DOHH2 (cell line): ENCODE measurements at regions not wholly inside any gene's neighbourhood (a gene's known extent, or its start where the extent isn't known, plus 50 kb on each side); places are given as distances from the start of the nearest gene placed in this dataset.

Experiments used
- H3F3A ChIP-seq: fragments of 200-600 bp; sonication (generic), shearing (Covaris generic); 2 replicates; pipeline ENCODE4 v1.6.0; 2016; ENCODE audit warnings: antibody characterized with exemption, mild to moderate bottlenecking; ENCODE audit not compliant: control insufficient read depth, insufficient read depth
- H3K27ac ChIP-seq: fragments of 200-600 bp; sonication (generic); 2 replicates; pipeline ENCODE4 v1.5.1; 2014; ENCODE audit warnings: low read depth, mild to moderate bottlenecking, low read length, moderate library complexity
- H3K27me3 ChIP-seq: fragments of 200-600 bp; sonication (generic); 2 replicates; pipeline ENCODE4 v1.6.1; 2014; ENCODE audit warnings: mild to moderate bottlenecking, low read length, mixed read lengths; ENCODE audit not compliant: control insufficient read depth
- H3K36me3 ChIP-seq: fragments of 200-600 bp; sonication (generic); 2 replicates; pipeline ENCODE4 v1.6.1; 2014; ENCODE audit warnings: mild to moderate bottlenecking, low read length, moderate library complexity, mixed read lengths; ENCODE audit not compliant: control insufficient read depth
- H3K4me1 ChIP-seq: fragments of 200-600 bp; sonication (generic); 2 replicates; pipeline ENCODE4 v1.6.1; 2014; ENCODE audit warnings: mild to moderate bottlenecking, low read length, mixed read lengths; ENCODE audit not compliant: control insufficient read depth
- H3K4me2 ChIP-seq: fragments of 200-600 bp; sonication (generic); 2 replicates; pipeline ENCODE4 v1.6.0; 2014; ENCODE audit warnings: mild to moderate bottlenecking, low read length, moderate library complexity
- H3K4me3 ChIP-seq: fragments of 200-600 bp; sonication (generic); 2 replicates; pipeline ENCODE4 v1.5.1; 2014; ENCODE audit warnings: mild to moderate bottlenecking, low read length, mixed read lengths
- H3K79me2 ChIP-seq: fragments of 200-600 bp; sonication (generic); 2 replicates; pipeline ENCODE4 v1.6.1; 2014; ENCODE audit warnings: mild to moderate bottlenecking, low read length, mixed read lengths; ENCODE audit not compliant: control insufficient read depth
- H3K9me2 ChIP-seq: fragments of 200-600 bp; sonication (generic); replicated peaks from 2 replicates; pipeline ENCODE4 v1.6.1; 2014; ENCODE audit warnings: mild to moderate bottlenecking, low read length, mixed read lengths; ENCODE audit not compliant: control insufficient read depth
- H3K9me3 ChIP-seq: fragments of 200-600 bp; sonication (generic); 2 replicates; pipeline ENCODE4 v1.6.1; 2014; ENCODE audit warnings: antibody characterized with exemption, low read length, mixed read lengths; ENCODE audit not compliant: control insufficient read depth, insufficient read depth
- H4K20me1 ChIP-seq: fragments of 200-600 bp; sonication (generic); 2 replicates; pipeline ENCODE4 v1.6.0; 2014; ENCODE audit warnings: low read depth, mild to moderate bottlenecking, antibody characterized with exemption, low read length, moderate library complexity; ENCODE audit not compliant: control insufficient read depth, insufficient read depth
- EZH2phosphoT487 ChIP-seq: fragments of 200-600 bp; sonication (generic); IDR thresholded peaks from 2 replicates; pipeline ENCODE4 v1.6.1; 2017; ENCODE audit warnings: borderline replicate concordance, mild to moderate bottlenecking, antibody characterized with exemption, low read length, moderate library complexity, mixed read lengths
- TF ChIP-seq, protein P1 (sequence below): fragments of 200-600 bp; sonication (generic); IDR thresholded peaks from one replicate; pipeline ENCODE4 v1.5.1; 2014; ENCODE audit warnings: antibody characterized with exemption, mild to moderate bottlenecking, low read depth, low read length; ENCODE audit not compliant: poor library complexity, severe bottlenecking

DNA sequence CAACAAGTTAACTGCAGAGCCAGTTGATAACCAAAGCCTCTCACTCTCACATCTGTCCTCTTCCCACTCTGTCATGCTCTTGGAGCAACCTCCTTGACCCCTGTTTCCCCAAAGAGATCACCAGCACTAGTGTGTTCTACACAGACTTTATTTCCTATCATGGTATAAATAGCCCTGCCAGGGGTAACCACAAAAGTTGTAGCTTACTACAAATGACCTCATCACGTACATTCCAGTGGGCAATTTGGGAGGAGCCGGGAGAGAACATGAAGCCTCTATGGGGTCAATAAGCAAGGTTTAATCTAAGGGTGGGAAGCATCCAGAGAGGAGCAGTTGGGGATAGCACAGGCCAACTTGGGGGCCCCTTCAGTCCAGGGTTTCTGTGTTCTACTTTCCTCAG lies 186.5 kb downstream of the KCNA5 start:
- Histone ChIP-seq H3F3A (no peaks in the 10 kb centered on the region), H3K27ac (no peak overlapping the region), H3K4me2 (no peak overlapping the region), H3K4me1 (no peaks in the 10 kb centered on the region), H3K79me2 (no peaks in the 10 kb centered on the region), H3K9me3 (no peaks in the 10 kb centered on the region), H3K9me2 (no peaks in the 10 kb centered on the region), H3K27me3 (no peaks in the 10 kb centered on the region), H4K20me1 (no peaks in the 10 kb centered on the region), H3K4me3 (no peak overlapping the region), H3K36me3 (no peaks in the 10 kb centered on the region)
- TF ChIP-seq EZH2phosphoT487, result no peak
- TF ChIP-seq, protein P1, sequence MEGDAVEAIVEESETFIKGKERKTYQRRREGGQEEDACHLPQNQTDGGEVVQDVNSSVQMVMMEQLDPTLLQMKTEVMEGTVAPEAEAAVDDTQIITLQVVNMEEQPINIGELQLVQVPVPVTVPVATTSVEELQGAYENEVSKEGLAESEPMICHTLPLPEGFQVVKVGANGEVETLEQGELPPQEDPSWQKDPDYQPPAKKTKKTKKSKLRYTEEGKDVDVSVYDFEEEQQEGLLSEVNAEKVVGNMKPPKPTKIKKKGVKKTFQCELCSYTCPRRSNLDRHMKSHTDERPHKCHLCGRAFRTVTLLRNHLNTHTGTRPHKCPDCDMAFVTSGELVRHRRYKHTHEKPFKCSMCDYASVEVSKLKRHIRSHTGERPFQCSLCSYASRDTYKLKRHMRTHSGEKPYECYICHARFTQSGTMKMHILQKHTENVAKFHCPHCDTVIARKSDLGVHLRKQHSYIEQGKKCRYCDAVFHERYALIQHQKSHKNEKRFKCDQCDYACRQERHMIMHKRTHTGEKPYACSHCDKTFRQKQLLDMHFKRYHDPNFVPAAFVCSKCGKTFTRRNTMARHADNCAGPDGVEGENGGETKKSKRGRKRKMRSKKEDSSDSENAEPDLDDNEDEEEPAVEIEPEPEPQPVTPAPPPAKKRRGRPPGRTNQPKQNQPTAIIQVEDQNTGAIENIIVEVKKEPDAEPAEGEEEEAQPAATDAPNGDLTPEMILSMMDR, result no peak

DNA sequence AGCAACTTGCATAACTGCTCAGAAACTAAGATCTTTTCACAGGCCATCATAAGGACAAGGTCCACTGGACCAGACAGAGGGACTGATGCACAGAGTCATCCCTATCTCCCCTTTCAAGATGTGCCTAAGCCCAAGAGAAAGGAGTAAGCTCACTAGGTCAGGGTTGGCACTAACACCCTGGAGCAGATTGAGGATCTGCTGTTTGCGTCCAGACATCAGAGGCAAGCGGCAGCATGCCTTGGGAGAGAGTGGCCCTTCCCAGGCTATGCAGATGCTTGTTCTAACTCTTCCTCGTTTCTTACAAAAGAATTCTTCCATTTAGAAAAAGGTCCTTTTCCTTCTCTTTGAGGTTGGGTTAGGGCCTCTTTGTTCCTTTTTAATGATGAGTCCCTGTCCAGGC lies 187.2 kb downstream of the KCNA5 start:
- Histone ChIP-seq H3K4me3 (no peak overlapping the region), H3K4me1 (no peaks in the 10 kb centered on the region), H3K9me3 (no peaks in the 10 kb centered on the region), H4K20me1 (no peaks in the 10 kb centered on the region), H3K27me3 (no peaks in the 10 kb centered on the region), H3K9me2 (no peaks in the 10 kb centered on the region), H3K27ac (no peak overlapping the region), H3F3A (no peaks in the 10 kb centered on the region), H3K4me2 (no peak overlapping the region), H3K36me3 (no peaks in the 10 kb centered on the region), H3K79me2 (no peaks in the 10 kb centered on the region)
- TF ChIP-seq, protein P1, result no peak
- TF ChIP-seq EZH2phosphoT487, result no peak

DNA sequence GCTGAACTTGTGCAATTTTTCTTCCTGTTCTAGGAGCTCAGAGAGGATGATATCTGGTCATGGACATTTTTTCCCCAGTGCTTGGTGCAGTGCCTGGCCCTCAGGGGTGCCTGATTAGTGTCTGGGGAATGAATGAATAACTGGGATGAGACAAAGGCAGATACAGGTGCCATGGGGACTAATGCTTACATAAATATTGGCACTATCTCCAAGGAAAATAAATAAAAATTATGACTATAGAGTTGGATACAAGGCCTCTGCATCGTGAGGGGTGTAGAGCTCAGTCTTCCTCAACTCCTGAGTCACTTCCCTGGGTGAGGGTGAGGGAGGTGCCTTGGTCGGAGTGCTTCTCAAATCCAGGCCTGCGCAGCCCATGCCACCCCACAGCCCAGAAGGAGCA lies 188.6 kb downstream of the KCNA5 start:
- TF ChIP-seq, protein P1, result no peak
- no peak for TF ChIP-seq EZH2phosphoT487
- H3K27me3 ChIP-seq, result no peaks in the 10 kb centered on the region
- H3K4me1 ChIP-seq, result no peaks in the 10 kb centered on the region
- no peaks in the 10 kb centered on the region for H3K9me3 ChIP-seq
- H3K36me3 ChIP-seq, result no peaks in the 10 kb centered on the region
- H3K4me3 ChIP-seq, result no peak overlapping the region
- no peaks in the 10 kb centered on the region for H3F3A ChIP-seq
- no peak overlapping the region for H3K27ac ChIP-seq
- H4K20me1 ChIP-seq, result no peaks in the 10 kb centered on the region
- H3K79me2 ChIP-seq, result no peaks in the 10 kb centered on the region
- H3K9me2 ChIP-seq, result no peaks in the 10 kb centered on the region
- H3K4me2 ChIP-seq, result no peak overlapping the region
